ENCODE measurements at regions not wholly inside any gene's neighbourhood (a gene's known extent, or its start where the extent isn't known, plus 50 kb on each side); places are given as distances from the start of the nearest gene placed in this dataset.

GRCh38 chr5:106545325-106545724 is 1125.4 kb downstream of the EFNA5 start:
- Histone ChIP-seq H3K4me2 (ENCODE audit: insufficient read depth, insufficient read length, low read length) (no peak overlapping the region), H2BK12ac (ENCODE audit: insufficient read length, low read depth, low read length) (no peak overlapping the region), H2AFZ (ENCODE audit: low read length) (no peak overlapping the region), H4K91ac (ENCODE audit: insufficient read length, low read depth, low read length) (no peak overlapping the region), H4K8ac (replicated peaks; ENCODE audit: insufficient read length, low read depth, low read length) (no peak overlapping the region), H3K27ac (ENCODE audit: insufficient read length, low read depth, low read length) (no peak overlapping the region), H2BK15ac (ENCODE audit: low read depth, low read length) (no peak overlapping the region), H3T11ph (ENCODE audit: low read length) (no peak overlapping the region), H3K9me3 (ENCODE audit: control insufficient read depth, low read depth, low read length) (no peaks in the 10 kb centered on the region), H3K27me3 (ENCODE audit: insufficient read depth, low read length) (no peaks in the 10 kb centered on the region), H4K5ac (ENCODE audit: insufficient read length, low read depth, low read length) (no peak overlapping the region), H2BK5ac (ENCODE audit: insufficient read length, low read length) (no peak overlapping the region), H3K4ac (ENCODE audit: low read depth, low read length) (no peak overlapping the region), H3K56ac (ENCODE audit: insufficient read length, low read depth, low read length) (no peak overlapping the region), H3K4me1 (ENCODE audit: insufficient read depth, low read length) (no peaks in the 10 kb centered on the region), H2BK120ac (ENCODE audit: low read depth, low read length, poor library complexity, severe bottlenecking) (no peak overlapping the region), H3K23ac (ENCODE audit: insufficient read length, low read depth, low read length) (no peak overlapping the region), H3K14ac (ENCODE audit: insufficient read depth, low read length) (no peak overlapping the region), H3K18ac (ENCODE audit: insufficient read length, low read depth, low read length) (no peak overlapping the region), H2AK5ac (ENCODE audit: insufficient read length, low read length) (no peak overlapping the region), H3K23me2 (ENCODE audit: insufficient read length, low read depth, low read length, poor library complexity, severe bottlenecking) (no peaks in the 10 kb centered on the region), H2BK20ac (ENCODE audit: low read depth, low read length, poor library complexity, severe bottlenecking) (no peak overlapping the region), H4K20me1 (ENCODE audit: control insufficient read depth, insufficient read depth, insufficient read length) (no peaks in the 10 kb centered on the region), H3K9ac (ENCODE audit: extremely low read depth, insufficient read length, low read length) (no peak overlapping the region), H3K79me2 (ENCODE audit: insufficient read depth, low read length) (no peaks in the 10 kb centered on the region), H3K79me1 (ENCODE audit: insufficient read depth, low read depth, low read length, poor library complexity, severe bottlenecking) (no peaks in the 10 kb centered on the region)
- Mint-ChIP-seq H3K36me3 (ENCODE audit: insufficient read depth in 1 of 3, low read depth in 3 of 3) (peaks cover 5 to 7% (median 6%) of the 10 kb centered on the region in 3 experiments; a peak in 6 of 7 replicates), H3K4me3 (no peak overlapping the region), H3K27me3 (ENCODE audit: low read depth) (no peaks in the 10 kb centered on the region), H3K9me3 (peaks cover 11 to 26% of the 10 kb centered on the region in 2 experiments; a peak in 4 of 5 replicates), H3K27ac (no peak overlapping the region), H3K4me1 (no peaks in the 10 kb centered on the region)
- no peak for DNase-seq
- TF ChIP-seq CTCF (conservative IDR thresholded peaks at IDR 0.05) = no peak
- WGBS (ENCODE audit: extremely low coverage, insufficient read length, low lambda C conversion rate) = no CpG with 5 or more reads among the region's 2 CpGs
